Liver (tissue), 8 donors: ENCODE measurements at regions not wholly inside any gene's neighbourhood (a gene's known extent, or its start where the extent isn't known, plus 50 kb on each side); places are given as distances from the start of the nearest gene placed in this dataset.
"Not testable (repeated sequence)": the region's sequence is repeated elsewhere in the genome, so short reads cannot be mapped to it uniquely, and the experiment has no call there.

ENCODE experiments used
- DNase-seq: peaks from one replicate; pipeline ENCODE4 v3.0.0-alpha.2; 2017; ENCODE audit warnings: low spot score
- H3K27ac ChIP-seq, 2 donors: one replicate each; pipeline ENCODE4 v1.7.0; 2013; ENCODE audit warnings: inconsistent platforms in 2 of 2, low read length in 2 of 2, control low read depth in 1 of 2, low read depth in 1 of 2, mild to moderate bottlenecking in 1 of 2
- H3K27me3 ChIP-seq, 4 donors: one replicate each; pipeline versions ENCODE4 v1.6.1 to v1.7.0; 2013; ENCODE audit warnings: low read length in 3 of 4, inconsistent platforms in 1 of 4, mild to moderate bottlenecking in 1 of 4, moderate library complexity in 1 of 4; ENCODE audit not compliant: control insufficient read depth in 4 of 4, insufficient read depth in 4 of 4
- H3K36me3 ChIP-seq, 4 donors: one replicate each; pipeline versions ENCODE4 v1.6.1 to v1.7.0; 2013; ENCODE audit warnings: low read length in 3 of 4, mild to moderate bottlenecking in 3 of 4, low read depth in 1 of 4, moderate library complexity in 1 of 4; ENCODE audit not compliant: control insufficient read depth in 4 of 4, insufficient read depth in 3 of 4
- H3K4me1 ChIP-seq, 4 donors: one replicate each; pipeline versions ENCODE4 v1.6.1 to v1.7.0; 2013; ENCODE audit warnings: low read length in 3 of 4, mild to moderate bottlenecking in 3 of 4, moderate library complexity in 1 of 4; ENCODE audit not compliant: control insufficient read depth in 4 of 4, insufficient read depth in 4 of 4
- H3K4me3 ChIP-seq, 3 donors: one replicate each; pipeline versions ENCODE4 v1.6.1 to v1.7.0; 2013; ENCODE audit warnings: low read length in 3 of 3, control low read depth in 1 of 3, low read depth in 1 of 3, mild to moderate bottlenecking in 1 of 3
- H3K9ac ChIP-seq, 2 donors: one replicate each; pipeline ENCODE4 v1.7.0; 2013; ENCODE audit warnings: low read length in 2 of 2, mild to moderate bottlenecking in 2 of 2, moderate library complexity in 2 of 2, control low read depth in 1 of 2, low read depth in 1 of 2
- H3K9me3 ChIP-seq, 4 donors: one replicate each; pipeline versions ENCODE4 v1.6.1 to v1.7.0; 2013; ENCODE audit warnings: low read length in 3 of 4; ENCODE audit not compliant: control insufficient read depth in 4 of 4
- EGR1 ChIP-seq, 2 donors: IDR thresholded peaks; 2 replicates each; pipeline ENCODE4 v1.6.1; 2016 to 2018; ENCODE audit warnings: antibody characterized with exemption in 2 of 2, low read depth in 2 of 2
- GABPA ChIP-seq, 2 donors: IDR thresholded peaks in 1 of 2; conservative IDR thresholded peaks in 1 of 2; 2 replicates each; pipeline ENCODE4 v1.6.1; 2016; ENCODE audit warnings: antibody characterized with exemption in 2 of 2, mild to moderate bottlenecking in 1 of 2, moderate library complexity in 1 of 2
- HNF4A ChIP-seq, 2 donors: conservative IDR thresholded peaks; 2 replicates each; pipeline ENCODE4 v1.6.1; 2016; ENCODE audit warnings: antibody characterized with exemption in 2 of 2, mild to moderate bottlenecking in 2 of 2
- HNF4G ChIP-seq: IDR thresholded peaks from 2 replicates; pipeline ENCODE4 v1.6.1; 2016; ENCODE audit warnings: antibody characterized with exemption
- JUND ChIP-seq, 2 donors: IDR thresholded peaks; 2 replicates each; pipeline ENCODE4 v1.6.1; 2016; ENCODE audit warnings: antibody characterized with exemption in 2 of 2
- RAD21 ChIP-seq, 2 donors: IDR thresholded peaks; 2 replicates each; pipeline ENCODE4 v1.6.1; 2016; ENCODE audit warnings: antibody characterized with exemption in 2 of 2, mild to moderate bottlenecking in 2 of 2
- RXRA ChIP-seq, 2 donors: IDR thresholded peaks; 2 replicates each; pipeline ENCODE4 v1.6.1; 2017 to 2018; ENCODE audit warnings: antibody characterized with exemption in 2 of 2, mild to moderate bottlenecking in 1 of 2
- SP1 ChIP-seq: IDR thresholded peaks from 2 replicates; pipeline ENCODE4 v1.6.1; 2018; ENCODE audit warnings: antibody characterized with exemption, mild to moderate bottlenecking
- TAF1 ChIP-seq: conservative IDR thresholded peaks from 2 replicates; pipeline ENCODE4 v1.6.1; 2016; ENCODE audit warnings: antibody characterized with exemption, mild to moderate bottlenecking
- WGBS: extraction: QIAGEN DNeasy Blood & Tissue Kit; methylation state at CpG from one replicate; pipeline ENCODE4 v1.1.7; 2013; 5-methylcytosine and 5-hydroxymethylcytosine counted together
- TF ChIP-seq, protein P1 (sequence below): fragments of 150-350 bp; IDR thresholded peaks from 2 replicates; pipeline ENCODE4 v1.5.1; 2017; ENCODE audit warnings: improper control_type of control experiment, low read depth, low read length; ENCODE audit not compliant: missing input control
- TF ChIP-seq, protein P2 (sequence below): IDR thresholded peaks from 2 replicates; pipeline ENCODE4 v1.6.1; 2016; ENCODE audit warnings: antibody characterized with exemption
- TF ChIP-seq, protein P3 (sequence below): IDR thresholded peaks from 2 replicates; pipeline ENCODE4 v1.6.1; 2016; ENCODE audit warnings: antibody characterized with exemption, mild to moderate bottlenecking
- TF ChIP-seq, protein P4 (sequence below): IDR thresholded peaks from 2 replicates; pipeline ENCODE4 v1.6.1; 2016; ENCODE audit warnings: antibody characterized with exemption
- donor health status: healthy.
- donor health status: healthy.
- donor health status: healthy.
- donor health status: healthy.
- donor health status: healthy.

DNA sequence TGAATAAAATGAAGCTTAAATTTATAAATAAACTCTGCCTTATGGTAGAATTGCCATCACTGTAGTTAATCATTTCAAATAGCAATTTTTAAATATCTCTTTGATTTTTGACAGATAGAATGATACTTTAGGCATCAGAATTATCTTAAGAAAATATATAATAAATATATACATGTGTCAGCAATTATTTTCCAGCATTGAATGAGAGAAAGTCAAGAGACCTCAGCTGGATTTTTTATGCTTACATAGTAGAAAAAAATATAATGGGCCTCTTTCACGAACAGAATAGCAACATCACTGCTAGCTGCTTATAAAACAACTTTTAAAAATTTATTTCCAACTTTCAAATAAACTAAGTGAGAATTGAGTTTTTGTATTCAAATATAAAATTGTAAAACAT is 424.0 kb upstream of the MAGEB16 start:
- Histone ChIP-seq H3K9ac (no peak overlapping the region), H3K27me3 (no peaks in the 10 kb centered on the region), H3K4me1 (no peaks in the 10 kb centered on the region), H3K4me3 (no peak overlapping the region), H3K9me3 (no peaks in the 10 kb centered on the region), H3K36me3 (no peaks in the 10 kb centered on the region), H3K27ac (no peak overlapping the region)
- TF ChIP-seq, protein P1, sequence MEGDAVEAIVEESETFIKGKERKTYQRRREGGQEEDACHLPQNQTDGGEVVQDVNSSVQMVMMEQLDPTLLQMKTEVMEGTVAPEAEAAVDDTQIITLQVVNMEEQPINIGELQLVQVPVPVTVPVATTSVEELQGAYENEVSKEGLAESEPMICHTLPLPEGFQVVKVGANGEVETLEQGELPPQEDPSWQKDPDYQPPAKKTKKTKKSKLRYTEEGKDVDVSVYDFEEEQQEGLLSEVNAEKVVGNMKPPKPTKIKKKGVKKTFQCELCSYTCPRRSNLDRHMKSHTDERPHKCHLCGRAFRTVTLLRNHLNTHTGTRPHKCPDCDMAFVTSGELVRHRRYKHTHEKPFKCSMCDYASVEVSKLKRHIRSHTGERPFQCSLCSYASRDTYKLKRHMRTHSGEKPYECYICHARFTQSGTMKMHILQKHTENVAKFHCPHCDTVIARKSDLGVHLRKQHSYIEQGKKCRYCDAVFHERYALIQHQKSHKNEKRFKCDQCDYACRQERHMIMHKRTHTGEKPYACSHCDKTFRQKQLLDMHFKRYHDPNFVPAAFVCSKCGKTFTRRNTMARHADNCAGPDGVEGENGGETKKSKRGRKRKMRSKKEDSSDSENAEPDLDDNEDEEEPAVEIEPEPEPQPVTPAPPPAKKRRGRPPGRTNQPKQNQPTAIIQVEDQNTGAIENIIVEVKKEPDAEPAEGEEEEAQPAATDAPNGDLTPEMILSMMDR = no peak
- no peak for TF ChIP-seq SP1
- no peak for TF ChIP-seq HNF4A (conservative IDR thresholded peaks at IDR 0.05)
- TF ChIP-seq GABPA (IDR thresholded peaks at IDR 0.05 in 1 of 2, conservative IDR thresholded peaks at IDR 0.05 in 1 of 2) = no peak
- TF ChIP-seq JUND (IDR thresholded peaks at IDR 0.05) = no peak
- TF ChIP-seq, protein P2, sequence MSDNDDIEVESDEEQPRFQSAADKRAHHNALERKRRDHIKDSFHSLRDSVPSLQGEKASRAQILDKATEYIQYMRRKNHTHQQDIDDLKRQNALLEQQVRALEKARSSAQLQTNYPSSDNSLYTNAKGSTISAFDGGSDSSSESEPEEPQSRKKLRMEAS = no peak
- TF ChIP-seq, protein P3, sequence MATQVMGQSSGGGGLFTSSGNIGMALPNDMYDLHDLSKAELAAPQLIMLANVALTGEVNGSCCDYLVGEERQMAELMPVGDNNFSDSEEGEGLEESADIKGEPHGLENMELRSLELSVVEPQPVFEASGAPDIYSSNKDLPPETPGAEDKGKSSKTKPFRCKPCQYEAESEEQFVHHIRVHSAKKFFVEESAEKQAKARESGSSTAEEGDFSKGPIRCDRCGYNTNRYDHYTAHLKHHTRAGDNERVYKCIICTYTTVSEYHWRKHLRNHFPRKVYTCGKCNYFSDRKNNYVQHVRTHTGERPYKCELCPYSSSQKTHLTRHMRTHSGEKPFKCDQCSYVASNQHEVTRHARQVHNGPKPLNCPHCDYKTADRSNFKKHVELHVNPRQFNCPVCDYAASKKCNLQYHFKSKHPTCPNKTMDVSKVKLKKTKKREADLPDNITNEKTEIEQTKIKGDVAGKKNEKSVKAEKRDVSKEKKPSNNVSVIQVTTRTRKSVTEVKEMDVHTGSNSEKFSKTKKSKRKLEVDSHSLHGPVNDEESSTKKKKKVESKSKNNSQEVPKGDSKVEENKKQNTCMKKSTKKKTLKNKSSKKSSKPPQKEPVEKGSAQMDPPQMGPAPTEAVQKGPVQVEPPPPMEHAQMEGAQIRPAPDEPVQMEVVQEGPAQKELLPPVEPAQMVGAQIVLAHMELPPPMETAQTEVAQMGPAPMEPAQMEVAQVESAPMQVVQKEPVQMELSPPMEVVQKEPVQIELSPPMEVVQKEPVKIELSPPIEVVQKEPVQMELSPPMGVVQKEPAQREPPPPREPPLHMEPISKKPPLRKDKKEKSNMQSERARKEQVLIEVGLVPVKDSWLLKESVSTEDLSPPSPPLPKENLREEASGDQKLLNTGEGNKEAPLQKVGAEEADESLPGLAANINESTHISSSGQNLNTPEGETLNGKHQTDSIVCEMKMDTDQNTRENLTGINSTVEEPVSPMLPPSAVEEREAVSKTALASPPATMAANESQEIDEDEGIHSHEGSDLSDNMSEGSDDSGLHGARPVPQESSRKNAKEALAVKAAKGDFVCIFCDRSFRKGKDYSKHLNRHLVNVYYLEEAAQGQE = no peak
- TF ChIP-seq EGR1 (IDR thresholded peaks at IDR 0.05; ENCODE audit: low read depth in 2 of 2) = no peak
- no peak for TF ChIP-seq RAD21 (IDR thresholded peaks at IDR 0.05)
- TF ChIP-seq TAF1 = no peak
- TF ChIP-seq, protein P4, sequence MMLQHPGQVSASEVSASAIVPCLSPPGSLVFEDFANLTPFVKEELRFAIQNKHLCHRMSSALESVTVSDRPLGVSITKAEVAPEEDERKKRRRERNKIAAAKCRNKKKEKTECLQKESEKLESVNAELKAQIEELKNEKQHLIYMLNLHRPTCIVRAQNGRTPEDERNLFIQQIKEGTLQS = no peak
- no peak for TF ChIP-seq HNF4G
- no peak for TF ChIP-seq RXRA (IDR thresholded peaks at IDR 0.05)
- WGBS = 68% methylated on average over 1 of the region's 1 CpG
- no peak for DNase-seq

DNA sequence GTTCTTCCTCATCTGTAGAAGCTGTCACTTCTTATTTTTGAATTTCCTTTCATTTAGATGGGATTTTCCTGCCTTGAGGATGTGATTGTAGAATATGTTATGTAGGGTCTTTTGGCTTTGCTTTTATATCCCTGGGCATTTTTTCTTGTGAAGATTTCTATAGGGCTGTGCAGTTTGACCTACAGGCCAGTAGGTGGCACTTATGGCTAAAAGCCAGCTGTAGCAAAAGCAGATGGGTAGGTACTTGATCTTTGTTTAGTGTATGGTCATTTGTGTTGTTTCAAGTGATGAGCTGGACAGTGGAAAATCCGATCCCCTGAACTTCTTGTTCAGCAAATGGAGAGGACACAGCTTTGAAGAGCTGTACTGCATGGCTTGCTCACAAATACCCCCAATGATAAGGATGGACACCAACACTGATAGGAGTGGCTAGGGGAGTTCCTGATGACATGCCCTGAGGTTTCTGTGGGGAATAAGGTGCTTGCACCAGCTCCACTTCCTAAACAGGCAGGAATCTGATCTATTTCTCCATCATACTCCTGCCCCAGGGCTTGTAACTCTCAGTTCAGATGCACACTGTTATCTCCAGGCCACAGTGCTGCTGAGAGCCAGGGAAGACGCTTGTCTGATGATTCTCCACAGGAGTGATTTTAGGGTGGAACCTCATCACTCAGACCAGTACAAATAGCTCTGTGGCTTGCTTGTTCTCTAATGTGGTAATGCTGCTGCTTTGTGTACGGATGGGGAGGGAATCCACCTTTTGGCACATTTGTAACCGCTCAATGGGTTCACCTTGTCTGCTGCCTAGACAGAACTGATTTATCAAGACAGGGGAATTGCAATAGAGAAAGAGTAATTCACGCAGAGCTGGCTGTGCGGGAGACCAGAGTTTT is 417.1 kb upstream of the MAGEB16 start:
- Histone ChIP-seq H3K27ac (no peak overlapping the region), H3K27me3 (no peaks in the 10 kb centered on the region), H3K4me1 (no peaks in the 10 kb centered on the region), H3K36me3 (no peaks in the 10 kb centered on the region), H3K9ac (no peak overlapping the region), H3K9me3 (no peaks in the 10 kb centered on the region), H3K4me3 (no peak overlapping the region)
- WGBS = 87% methylated on average over 6 of the region's 6 CpGs
- TF ChIP-seq JUND (IDR thresholded peaks at IDR 0.05) (no peak), RAD21 (IDR thresholded peaks at IDR 0.05) (peak; percentile 73 to 76)
- TF ChIP-seq, protein P1 = peak; percentile 64
- DNase-seq = no peak

DNA sequence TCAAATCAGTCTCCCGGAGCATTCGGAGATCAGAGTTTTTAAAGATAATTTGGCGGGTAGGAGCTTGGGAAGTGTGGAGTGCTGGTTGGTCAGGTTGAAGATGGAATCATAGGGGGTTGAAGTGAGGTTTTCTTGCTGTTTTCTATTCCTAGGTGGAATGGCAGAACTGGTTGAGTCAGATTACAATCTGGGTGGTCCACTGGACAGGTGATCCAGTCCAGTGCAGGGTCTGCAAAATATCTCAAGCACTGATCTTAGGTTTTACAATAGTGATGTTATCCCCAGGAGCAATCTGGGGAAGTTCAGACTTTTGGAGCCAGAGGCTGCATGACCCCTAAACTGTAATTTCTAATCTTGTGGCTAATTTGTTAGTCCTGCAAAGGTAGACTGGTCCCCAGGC is 416.4 kb upstream of the MAGEB16 start:
- not testable (repeated sequence) for H3K9me3 ChIP-seq, H3K9ac ChIP-seq, H3K36me3 ChIP-seq, H3K4me1 ChIP-seq, DNase-seq, H3K4me3 ChIP-seq, H3K27ac ChIP-seq, H3K27me3 ChIP-seq
- WGBS = 96% methylated on average over 3 of the region's 3 CpGs
